CD4-positive, alpha-beta T cell (primary cell): ENCODE measurements at regions not wholly inside any gene's neighbourhood (a gene's known extent, or its start where the extent isn't known, plus 50 kb on each side); places are given as distances from the start of the nearest gene placed in this dataset.

Experiments used
- ATAC-seq: fragments of 200-7000 bp; cut with Tn5 transposase; one replicate; pipeline ENCODE4 v1.10.0; 2022; ENCODE audit warnings: mild to moderate bottlenecking; ENCODE audit not compliant: poor library complexity
- CTCF ChIA-PET: fragments of 350-600 bp; sonication (Branson Sonifier 250); formaldehyde crosslinking; loops from one replicate; lab custom pipeline; 2021; ENCODE audit warnings: antibody characterized with exemption, inconsistent platforms; lab: Charles Lee
- POLR2A ChIA-PET: fragments of 350-600 bp; sonication (Branson Sonifier 250); formaldehyde crosslinking; loops from one replicate; lab custom pipeline; 2021; ENCODE audit warnings: antibody characterized with exemption, inconsistent platforms; lab: Charles Lee
- DNase-seq, 14 experiments: peaks; one replicate each; pipeline ENCODE4 v3.0.0-alpha.2; 2013 to 2020; ENCODE audit warnings: mixed read lengths in 2 of 14
- H3K27ac ChIP-seq, 2 donors: one replicate each; pipeline versions ENCODE4 v1.5.1 to v1.7.0; 2013; ENCODE audit warnings: low read length in 2 of 2, low read depth in 1 of 2, mild to moderate bottlenecking in 1 of 2
- H3K27me3 ChIP-seq, 2 experiments: 1 replicate in 1 of 2; 2 replicates in 1 of 2; pipeline versions ENCODE4 v1.6.1 to v1.7.0; 2013; ENCODE audit warnings: low read length in 2 of 2, control low read depth in 1 of 2, mild to moderate bottlenecking in 1 of 2, moderate library complexity in 1 of 2; ENCODE audit not compliant: insufficient read depth in 2 of 2, control insufficient read depth in 1 of 2
- H3K36me3 ChIP-seq: one replicate; pipeline ENCODE4 v1.6.1; 2013; ENCODE audit warnings: low read length, control low read depth; ENCODE audit not compliant: insufficient read depth
- H3K4me1 ChIP-seq: one replicate; pipeline ENCODE4 v1.6.1; 2013; ENCODE audit warnings: low read length, control low read depth; ENCODE audit not compliant: insufficient read depth
- H3K4me3 ChIP-seq: one replicate; pipeline ENCODE4 v1.5.1; 2013; ENCODE audit warnings: mild to moderate bottlenecking, low read length, moderate library complexity
- H3K9me3 ChIP-seq, 2 experiments: 1 replicate in 1 of 2; 2 replicates in 1 of 2; pipeline versions ENCODE4 v1.6.1 to v1.7.0; 2013; ENCODE audit warnings: low read length in 2 of 2, mild to moderate bottlenecking in 2 of 2, control low read depth in 1 of 2, moderate library complexity in 1 of 2; ENCODE audit not compliant: control insufficient read depth in 1 of 2, insufficient read depth in 1 of 2
- H3K27ac Mint-ChIP-seq: one replicate; pipeline ENCODE4 v1.8.0; 2020; ENCODE audit warnings: mixed read lengths
- H3K27me3 Mint-ChIP-seq: one replicate; pipeline ENCODE4 v1.8.0; 2021; ENCODE audit warnings: mixed read lengths
- H3K36me3 Mint-ChIP-seq: one replicate; pipeline ENCODE4 v1.8.0; 2021; ENCODE audit warnings: low read depth, mixed read lengths
- H3K4me1 Mint-ChIP-seq: one replicate; pipeline ENCODE4 v1.8.0; 2021; ENCODE audit warnings: low read depth, mixed read lengths
- H3K4me3 Mint-ChIP-seq: one replicate; pipeline ENCODE4 v1.8.0; 2020; ENCODE audit warnings: mild to moderate bottlenecking, mixed read lengths
- H3K9me3 Mint-ChIP-seq: one replicate; pipeline ENCODE4 v1.8.0; 2020; ENCODE audit warnings: mixed read lengths
- CTCF ChIP-seq: fragments of 200-600 bp; IDR thresholded peaks from one replicate; pipeline ENCODE4 v1.8.0; 2022; ENCODE audit warnings: antibody characterized with exemption, mild to moderate bottlenecking
- intact Hi-C, 2 experiments: fragments of 100-400 bp; cut with DNase I in 1 of 2; cut with micrococcal nuclease in 1 of 2; formaldehyde crosslinking; loops; one replicate each; pipeline versions ENCODE4 v1.15.1 to v1.9.0; 2023 to 2025; cut with DNase I, micrococcal nuclease

- Histone ChIP-seq H3K4me1 (no peaks in the 10 kb centered on the region), H3K27ac (no peak overlapping the region), H3K4me3 (no peak overlapping the region), H3K9me3 (peaks cover 0 to 9% of the 10 kb centered on the region in 2 experiments), H3K27me3 (no peaks in the 10 kb centered on the region), H3K36me3 (no peaks in the 10 kb centered on the region)
- Mint-ChIP-seq H3K9me3 (peaks cover 4% of the 10 kb centered on the region), H3K4me1 (no peaks in the 10 kb centered on the region), H3K36me3 (no peaks in the 10 kb centered on the region), H3K27ac (no peak overlapping the region), H3K4me3 (no peak overlapping the region), H3K27me3 (no peaks in the 10 kb centered on the region)
- no peak for ATAC-seq
- ChIA-PET POLR2A (no interaction called here), CTCF (no interaction called here)
- intact Hi-C loops: no loop called here
- TF ChIP-seq CTCF: no peak
- DNase-seq: no peak
Observed at GRCh38 chr13:82116422-82116989, 1765.8 kb downstream of the SLITRK1 start.

- no peak overlapping the region for H3K4me3 ChIP-seq
- ATAC-seq (no peak), DNase-seq (no peak)
- H3K9me3 ChIP-seq: peaks cover 0 to 9% of the 10 kb centered on the region in 2 experiments
- H3K4me1 Mint-ChIP-seq: no peaks in the 10 kb centered on the region
- H3K27me3 ChIP-seq: no peaks in the 10 kb centered on the region
- no peaks in the 10 kb centered on the region for H3K36me3 ChIP-seq
- H3K27me3 Mint-ChIP-seq: no peaks in the 10 kb centered on the region
- no peaks in the 10 kb centered on the region for H3K36me3 Mint-ChIP-seq
- no peak overlapping the region for H3K27ac ChIP-seq
- ChIA-PET POLR2A (no interaction called here), CTCF (no interaction called here)
- H3K27ac Mint-ChIP-seq: no peak overlapping the region
- H3K4me1 ChIP-seq: no peaks in the 10 kb centered on the region
- no peak for TF ChIP-seq CTCF
- intact Hi-C loops: no loop called here
- no peak overlapping the region for H3K4me3 Mint-ChIP-seq
- peaks cover 4% of the 10 kb centered on the region for H3K9me3 Mint-ChIP-seq
Observed at GRCh38 chr13:82115391-82115790, 1766.9 kb downstream of the SLITRK1 start.

- POLR2A ChIA-PET: no interaction called here
- intact Hi-C loops: no loop called here
- Histone ChIP-seq H3K4me3 (no peak overlapping the region), H3K27me3 (no peaks in the 10 kb centered on the region), H3K9me3 (peaks cover 0 to 16% of the 10 kb centered on the region in 2 experiments), H3K4me1 (no peaks in the 10 kb centered on the region), H3K27ac (no peak overlapping the region), H3K36me3 (no peaks in the 10 kb centered on the region)
- DNase-seq (no peak), ATAC-seq (no peak)
- Mint-ChIP-seq H3K9me3 (peaks cover 18% of the 10 kb centered on the region), H3K4me1 (no peaks in the 10 kb centered on the region), H3K27ac (no peak overlapping the region), H3K36me3 (no peaks in the 10 kb centered on the region), H3K4me3 (no peak overlapping the region), H3K27me3 (no peaks in the 10 kb centered on the region)
- CTCF ChIA-PET: no interaction called here
- TF ChIP-seq CTCF: no peak
Observed at GRCh38 chr13:82096256-82096655, 1755.3 kb upstream of the SPRY2 start.
